ENCODE measurements at regions not wholly inside any gene's neighbourhood (a gene's known extent, or its start where the extent isn't known, plus 50 kb on each side); places are given as distances from the start of the nearest gene placed in this dataset.

DNA sequence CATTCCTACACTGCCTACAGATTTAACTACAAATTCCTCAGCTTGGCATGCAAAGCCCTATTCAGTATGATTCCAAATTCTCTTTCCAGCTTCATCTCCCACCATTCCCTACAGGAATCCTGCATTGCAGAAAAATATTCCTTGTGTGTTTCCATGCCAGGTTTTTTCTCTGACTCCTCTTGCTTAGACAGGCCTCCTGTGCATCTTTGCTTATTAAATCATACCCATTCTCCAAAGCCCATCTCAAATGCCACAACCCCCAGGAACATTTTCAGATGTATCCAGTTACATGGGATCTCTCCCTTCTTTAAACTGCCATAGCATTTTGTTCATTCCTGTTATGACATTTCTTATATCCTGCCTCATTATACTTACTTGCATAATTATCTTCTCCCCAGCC is 106.4 kb upstream of the GRIA3 start:
- no peak for ATAC-seq
- no peaks in the 10 kb centered on the region for H3K36me3 ChIP-seq (ENCODE audit: control insufficient read depth, insufficient read depth, low read length)
- TF ChIP-seq, protein P1, sequence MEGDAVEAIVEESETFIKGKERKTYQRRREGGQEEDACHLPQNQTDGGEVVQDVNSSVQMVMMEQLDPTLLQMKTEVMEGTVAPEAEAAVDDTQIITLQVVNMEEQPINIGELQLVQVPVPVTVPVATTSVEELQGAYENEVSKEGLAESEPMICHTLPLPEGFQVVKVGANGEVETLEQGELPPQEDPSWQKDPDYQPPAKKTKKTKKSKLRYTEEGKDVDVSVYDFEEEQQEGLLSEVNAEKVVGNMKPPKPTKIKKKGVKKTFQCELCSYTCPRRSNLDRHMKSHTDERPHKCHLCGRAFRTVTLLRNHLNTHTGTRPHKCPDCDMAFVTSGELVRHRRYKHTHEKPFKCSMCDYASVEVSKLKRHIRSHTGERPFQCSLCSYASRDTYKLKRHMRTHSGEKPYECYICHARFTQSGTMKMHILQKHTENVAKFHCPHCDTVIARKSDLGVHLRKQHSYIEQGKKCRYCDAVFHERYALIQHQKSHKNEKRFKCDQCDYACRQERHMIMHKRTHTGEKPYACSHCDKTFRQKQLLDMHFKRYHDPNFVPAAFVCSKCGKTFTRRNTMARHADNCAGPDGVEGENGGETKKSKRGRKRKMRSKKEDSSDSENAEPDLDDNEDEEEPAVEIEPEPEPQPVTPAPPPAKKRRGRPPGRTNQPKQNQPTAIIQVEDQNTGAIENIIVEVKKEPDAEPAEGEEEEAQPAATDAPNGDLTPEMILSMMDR (IDR thresholded peaks at IDR 0.05) = no peak
- TF ChIP-seq SIN3A (IDR thresholded peaks at IDR 0.05; ENCODE audit: borderline replicate concordance, insufficient read depth, low read depth, low read length) = no peak
- TF ChIP-seq, protein P2, sequence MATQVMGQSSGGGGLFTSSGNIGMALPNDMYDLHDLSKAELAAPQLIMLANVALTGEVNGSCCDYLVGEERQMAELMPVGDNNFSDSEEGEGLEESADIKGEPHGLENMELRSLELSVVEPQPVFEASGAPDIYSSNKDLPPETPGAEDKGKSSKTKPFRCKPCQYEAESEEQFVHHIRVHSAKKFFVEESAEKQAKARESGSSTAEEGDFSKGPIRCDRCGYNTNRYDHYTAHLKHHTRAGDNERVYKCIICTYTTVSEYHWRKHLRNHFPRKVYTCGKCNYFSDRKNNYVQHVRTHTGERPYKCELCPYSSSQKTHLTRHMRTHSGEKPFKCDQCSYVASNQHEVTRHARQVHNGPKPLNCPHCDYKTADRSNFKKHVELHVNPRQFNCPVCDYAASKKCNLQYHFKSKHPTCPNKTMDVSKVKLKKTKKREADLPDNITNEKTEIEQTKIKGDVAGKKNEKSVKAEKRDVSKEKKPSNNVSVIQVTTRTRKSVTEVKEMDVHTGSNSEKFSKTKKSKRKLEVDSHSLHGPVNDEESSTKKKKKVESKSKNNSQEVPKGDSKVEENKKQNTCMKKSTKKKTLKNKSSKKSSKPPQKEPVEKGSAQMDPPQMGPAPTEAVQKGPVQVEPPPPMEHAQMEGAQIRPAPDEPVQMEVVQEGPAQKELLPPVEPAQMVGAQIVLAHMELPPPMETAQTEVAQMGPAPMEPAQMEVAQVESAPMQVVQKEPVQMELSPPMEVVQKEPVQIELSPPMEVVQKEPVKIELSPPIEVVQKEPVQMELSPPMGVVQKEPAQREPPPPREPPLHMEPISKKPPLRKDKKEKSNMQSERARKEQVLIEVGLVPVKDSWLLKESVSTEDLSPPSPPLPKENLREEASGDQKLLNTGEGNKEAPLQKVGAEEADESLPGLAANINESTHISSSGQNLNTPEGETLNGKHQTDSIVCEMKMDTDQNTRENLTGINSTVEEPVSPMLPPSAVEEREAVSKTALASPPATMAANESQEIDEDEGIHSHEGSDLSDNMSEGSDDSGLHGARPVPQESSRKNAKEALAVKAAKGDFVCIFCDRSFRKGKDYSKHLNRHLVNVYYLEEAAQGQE (IDR thresholded peaks at IDR 0.05; ENCODE audit: insufficient read depth in 1 of 2, low read depth in 2 of 2, low read length in 1 of 2) = no peak
- no peak for TF ChIP-seq TCF7L2 (IDR thresholded peaks at IDR 0.05; ENCODE audit: low read depth, low read length)
- no peak for TF ChIP-seq POLR2AphosphoS5 (IDR thresholded peaks at IDR 0.05; ENCODE audit: low read depth, low read length)
- POLR2A ChIA-PET = no interaction called here
- BruUV-seq (replicated peaks) = no TSS peak
- CTCF ChIA-PET = no interaction called here
- no peaks in the 10 kb centered on the region for H3K27me3 ChIP-seq (ENCODE audit: control insufficient read depth, insufficient read depth, low read length)
- H3K4me3 ChIP-seq (ENCODE audit: low read depth in 2 of 2, low read length in 2 of 2) = no peak overlapping the region
- no peaks in the 10 kb centered on the region for H3K4me1 ChIP-seq (ENCODE audit: control insufficient read depth, insufficient read depth, low read length)
- no peak for DNase-seq (ENCODE audit: low read depth, low spot score)
- intact Hi-C loops (cut with micrococcal nuclease; ENCODE audit: unreplicated experiment) = no loop called here
- no peaks in the 10 kb centered on the region for H3K9me3 ChIP-seq (ENCODE audit: control insufficient read depth, insufficient read depth, low read depth, low read length)
- H3K27ac ChIP-seq (ENCODE audit: low read length) = no peak overlapping the region
- in situ Hi-C loops (cut with HindIII; ENCODE audit: low pct_unique_long_range_greater_than_20kb, low sequenced_read_pairs) = no loop called here

DNA sequence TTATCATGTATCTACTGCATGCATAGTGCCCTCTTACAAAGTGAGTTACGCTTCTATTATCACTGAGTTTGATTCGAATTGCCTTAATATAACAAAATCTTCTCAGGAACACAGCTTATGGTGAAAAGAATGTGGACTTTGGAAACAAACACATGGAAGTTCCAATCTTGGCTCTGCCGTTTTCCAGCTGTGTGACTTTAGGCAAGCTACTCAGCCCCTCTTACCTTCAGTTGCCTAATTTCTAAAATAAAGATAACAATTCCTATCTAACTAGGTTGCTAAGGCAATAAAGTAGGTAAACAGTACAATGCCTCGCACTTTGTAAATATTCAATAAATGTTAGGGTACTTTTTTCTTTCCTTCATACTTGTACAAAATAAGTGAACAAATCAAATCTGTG is 104.0 kb upstream of the GRIA3 start:
- ChIA-PET CTCF (no interaction called here), POLR2A (no interaction called here)
- no peaks in the 10 kb centered on the region for H3K9me3 ChIP-seq (ENCODE audit: control insufficient read depth, insufficient read depth, low read depth, low read length)
- BruUV-seq (replicated peaks) = no TSS peak
- no peak for TF ChIP-seq POLR2AphosphoS5 (IDR thresholded peaks at IDR 0.05; ENCODE audit: low read depth, low read length)
- TF ChIP-seq SIN3A (IDR thresholded peaks at IDR 0.05; ENCODE audit: borderline replicate concordance, insufficient read depth, low read depth, low read length) = no peak
- TF ChIP-seq, protein P1 (IDR thresholded peaks at IDR 0.05) = no peak
- no peak for TF ChIP-seq TCF7L2 (IDR thresholded peaks at IDR 0.05; ENCODE audit: low read depth, low read length)
- TF ChIP-seq, protein P2 (IDR thresholded peaks at IDR 0.05; ENCODE audit: insufficient read depth in 1 of 2, low read depth in 2 of 2, low read length in 1 of 2) = no peak
- no peaks in the 10 kb centered on the region for H3K4me1 ChIP-seq (ENCODE audit: control insufficient read depth, insufficient read depth, low read length)
- ATAC-seq (no peak), DNase-seq (ENCODE audit: low read depth, low spot score) (no peak)
- no peaks in the 10 kb centered on the region for H3K27me3 ChIP-seq (ENCODE audit: control insufficient read depth, insufficient read depth, low read length)
- H3K27ac ChIP-seq (ENCODE audit: low read length) = no peak overlapping the region
- no peaks in the 10 kb centered on the region for H3K36me3 ChIP-seq (ENCODE audit: control insufficient read depth, insufficient read depth, low read length)
- intact Hi-C loops (cut with micrococcal nuclease; ENCODE audit: unreplicated experiment) (no loop called here), in situ Hi-C loops (cut with HindIII; ENCODE audit: low pct_unique_long_range_greater_than_20kb, low sequenced_read_pairs) (no loop called here)
- no peak overlapping the region for H3K4me3 ChIP-seq (ENCODE audit: low read depth in 2 of 2, low read length in 2 of 2)

All from Panc1 (cell line).